Stimulated activated CD4-positive, alpha-beta T cell treated with anti-CD3 and anti-CD28 coated beads, TNF-alpha, amount 100 ng/mL, for 48 hours (primary cell): ENCODE measurements at regions not wholly inside any gene's neighbourhood (a gene's known extent, or its start where the extent isn't known, plus 50 kb on each side); places are given as distances from the start of the nearest gene placed in this dataset.
A peak's percentile ranks its signal among the peaks of the same experiment; 100 is the strongest.

Source experiments
- DNase-seq, 3 donors: peaks; one replicate each; pipeline ENCODE4 v3.0.0-alpha.2; 2020; ENCODE audit warnings: low read depth in 3 of 3

DNA sequence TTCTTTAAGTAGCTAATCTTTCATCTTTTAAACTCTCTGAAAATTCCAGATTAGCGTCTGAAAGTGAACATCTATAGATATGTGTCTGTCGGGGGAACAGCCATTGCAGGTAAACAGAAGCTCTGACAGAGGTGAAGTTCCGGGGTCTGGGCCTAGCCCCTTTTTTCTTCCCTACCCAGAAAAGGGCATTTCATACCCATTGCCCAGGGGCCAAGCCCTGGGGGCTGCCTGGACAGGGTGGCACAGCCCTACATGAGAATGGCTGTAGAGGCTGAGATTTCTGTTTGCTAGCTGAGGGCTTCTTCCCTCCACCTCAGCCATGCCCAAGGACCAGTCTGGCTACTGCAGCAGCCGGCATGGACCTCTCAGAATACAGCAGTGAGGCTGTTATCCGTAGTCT lies 327.0 kb upstream of the PLET1 start:
- DNase-seq = no peak

DNA sequence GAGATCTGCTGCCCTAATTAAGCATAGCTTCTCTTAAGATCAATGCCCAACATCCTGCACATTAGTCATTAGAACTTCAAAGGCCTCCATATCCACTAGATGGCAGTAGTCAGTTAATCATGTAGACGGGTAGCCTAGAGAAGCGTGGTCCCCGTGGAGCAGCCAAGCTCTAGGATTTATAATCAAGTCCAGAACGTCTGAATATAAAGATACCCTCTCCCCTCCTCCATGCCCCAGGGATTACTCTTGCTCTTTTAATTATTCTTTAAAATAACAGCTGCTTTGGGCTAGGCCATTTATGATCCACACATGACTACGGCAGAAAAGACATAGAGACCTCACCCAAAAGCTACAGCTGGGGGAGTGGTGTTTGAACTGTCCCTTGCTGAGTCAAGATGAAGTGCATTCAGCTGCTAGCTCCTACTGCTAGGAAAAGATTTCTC lies 327.6 kb upstream of the PLET1 start:
- DNase-seq = peak; percentile 13 to 36 (median 20)

DNA sequence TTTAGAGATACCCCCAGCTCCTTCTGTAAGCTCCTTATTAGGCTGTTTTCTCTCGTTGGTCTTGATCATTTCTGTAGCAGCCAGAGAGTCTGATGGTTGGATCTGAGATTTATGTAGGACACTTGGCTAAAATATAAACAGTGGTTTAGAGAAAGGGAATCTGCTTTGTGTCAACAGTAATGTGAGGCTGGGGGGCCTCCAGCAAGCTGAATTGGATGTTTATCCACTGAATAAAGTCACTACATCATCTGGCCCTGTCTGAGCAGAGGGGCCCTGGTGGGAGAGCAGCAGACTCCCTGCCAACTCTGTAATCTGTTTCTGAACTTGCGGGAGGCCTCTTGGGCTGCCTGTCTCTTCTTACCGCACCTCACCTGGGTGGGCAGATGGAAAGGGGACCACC lies 328.5 kb upstream of the PLET1 start:
- DNase-seq = no peak

DNA sequence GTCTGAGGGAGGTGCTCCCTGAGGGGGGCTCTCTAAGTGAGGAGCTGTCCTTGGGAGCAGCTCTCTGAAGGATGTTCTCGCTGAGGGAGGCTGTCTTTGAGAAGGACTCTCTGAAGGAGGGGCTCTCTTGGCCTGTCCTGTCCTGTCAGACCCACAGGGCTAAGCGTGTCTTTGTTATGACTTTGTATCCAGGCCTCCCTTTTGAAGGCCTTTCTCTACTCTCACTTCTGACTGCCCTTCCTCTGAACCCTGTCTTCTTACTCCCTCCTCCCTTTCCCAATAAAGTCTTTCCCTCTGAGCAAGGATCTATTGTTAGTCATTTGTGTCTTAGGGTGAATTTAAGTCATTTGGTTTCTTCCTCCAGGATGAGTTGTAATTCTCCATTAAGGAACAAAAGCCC lies 330.1 kb upstream of the PLET1 start:
- DNase-seq = no peak

DNA sequence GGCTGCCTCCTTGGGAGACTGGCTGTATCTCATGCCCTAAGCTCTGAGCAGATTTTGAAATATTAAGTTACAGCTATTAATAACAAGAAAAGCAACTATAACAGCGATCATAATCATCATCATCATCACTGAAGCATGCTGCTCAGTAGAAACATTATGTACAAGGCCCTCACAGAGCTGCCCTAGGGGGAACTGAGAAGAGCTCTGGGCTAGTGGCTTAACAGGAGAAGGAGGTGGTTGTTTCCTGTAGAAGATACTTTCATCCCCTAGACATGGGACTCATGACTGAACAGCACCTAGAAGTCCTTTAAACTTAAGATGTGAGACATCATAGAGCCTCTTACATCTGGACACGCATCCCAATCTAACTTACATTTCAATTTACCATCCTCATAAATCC lies 332.8 kb upstream of the PLET1 start:
- DNase-seq = no peak

DNA sequence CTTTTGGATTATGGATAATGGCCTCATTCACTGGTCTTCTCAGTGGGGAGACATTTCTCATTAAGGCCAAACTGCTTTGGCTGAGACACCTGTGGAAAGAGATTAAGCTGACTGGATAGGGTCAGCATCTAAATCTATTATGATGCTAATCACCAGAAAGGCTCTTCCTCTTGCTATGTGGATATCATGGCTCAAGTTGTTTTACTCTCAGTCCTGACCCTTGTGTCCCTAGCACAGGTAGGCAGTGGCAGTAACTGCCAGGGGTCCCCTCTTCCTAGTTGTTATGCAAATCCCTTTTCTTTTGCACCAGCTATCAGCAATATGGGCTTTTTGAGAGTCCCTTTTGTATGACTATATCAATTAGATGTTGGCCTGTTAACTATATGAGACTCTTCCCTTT lies 335.7 kb upstream of the PLET1 start:
- DNase-seq = no peak

DNA sequence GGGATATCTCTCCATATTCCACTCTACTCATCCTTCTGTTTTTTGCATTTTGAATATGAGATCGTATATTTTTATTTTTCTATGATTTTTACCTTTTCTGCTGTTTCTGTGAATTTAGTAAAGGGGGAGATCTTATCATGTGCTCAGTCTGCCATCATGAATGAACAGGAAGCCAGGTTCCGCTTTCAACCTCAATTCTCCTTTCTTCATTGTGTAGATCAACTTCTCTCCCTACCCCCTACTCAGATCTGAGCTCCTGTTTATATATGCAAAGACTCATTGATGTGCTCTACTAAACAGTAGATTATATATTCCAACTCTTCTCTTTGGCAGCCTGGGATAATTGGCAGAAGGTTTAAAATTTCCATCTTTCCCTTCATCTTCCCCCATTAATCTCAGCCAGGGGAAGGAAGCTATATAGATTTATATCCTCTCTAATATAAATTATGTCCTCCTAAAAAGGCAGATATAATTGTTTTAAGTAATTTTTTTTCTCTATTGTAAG lies 336.7 kb upstream of the PLET1 start:
- DNase-seq = no peak

DNA sequence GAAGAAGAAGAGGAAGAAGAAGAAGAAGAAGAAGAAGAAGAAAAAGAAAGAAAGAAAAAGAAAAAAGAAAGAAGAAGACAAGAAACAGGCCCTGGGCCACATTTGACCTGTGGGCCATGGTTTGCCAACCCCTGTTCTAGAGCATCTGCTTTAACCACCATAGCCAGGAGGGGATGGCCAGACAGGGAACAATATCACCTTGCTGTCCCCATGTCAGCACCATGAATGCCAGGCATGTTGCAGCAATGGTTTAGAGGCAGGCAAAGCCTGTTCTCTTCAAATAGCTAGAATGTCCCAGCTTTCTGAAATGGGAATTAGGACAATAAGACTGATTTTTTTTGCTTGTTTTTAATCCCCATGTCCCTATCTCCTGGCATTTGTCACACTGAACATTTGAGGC lies 338.6 kb upstream of the PLET1 start:
- no peak for DNase-seq

DNA sequence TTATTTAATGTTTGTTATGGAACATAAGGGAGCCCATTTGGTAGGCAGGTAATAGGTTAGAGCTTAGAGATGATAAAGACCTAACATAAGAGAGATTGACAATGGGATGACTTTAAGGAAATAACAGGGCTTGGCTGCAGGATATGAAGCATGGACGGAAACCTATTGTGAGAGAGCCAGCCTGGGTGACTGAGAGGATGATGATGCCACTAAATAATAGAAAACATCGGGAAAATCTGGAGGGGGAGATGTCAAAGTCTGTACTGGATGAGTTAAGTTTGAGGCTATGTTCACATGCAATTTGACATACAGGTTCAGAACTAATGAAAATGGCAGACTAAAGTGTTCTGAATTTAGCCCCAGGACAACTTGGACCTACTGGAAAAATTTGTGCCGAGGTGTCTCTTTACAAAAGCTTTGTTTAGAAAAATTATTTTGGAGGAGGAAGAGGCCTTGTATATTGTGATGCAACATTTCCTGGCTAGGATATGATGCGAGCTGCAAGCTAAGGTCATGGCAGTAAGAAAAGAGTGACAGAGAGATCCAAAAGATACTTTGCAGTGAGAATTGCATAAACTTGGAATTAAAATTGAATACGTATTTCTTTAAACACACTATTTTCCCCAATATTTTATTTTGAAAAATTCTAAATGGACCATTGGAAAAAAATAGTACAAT lies 339.3 kb upstream of the PLET1 start:
- DNase-seq = no peak

DNA sequence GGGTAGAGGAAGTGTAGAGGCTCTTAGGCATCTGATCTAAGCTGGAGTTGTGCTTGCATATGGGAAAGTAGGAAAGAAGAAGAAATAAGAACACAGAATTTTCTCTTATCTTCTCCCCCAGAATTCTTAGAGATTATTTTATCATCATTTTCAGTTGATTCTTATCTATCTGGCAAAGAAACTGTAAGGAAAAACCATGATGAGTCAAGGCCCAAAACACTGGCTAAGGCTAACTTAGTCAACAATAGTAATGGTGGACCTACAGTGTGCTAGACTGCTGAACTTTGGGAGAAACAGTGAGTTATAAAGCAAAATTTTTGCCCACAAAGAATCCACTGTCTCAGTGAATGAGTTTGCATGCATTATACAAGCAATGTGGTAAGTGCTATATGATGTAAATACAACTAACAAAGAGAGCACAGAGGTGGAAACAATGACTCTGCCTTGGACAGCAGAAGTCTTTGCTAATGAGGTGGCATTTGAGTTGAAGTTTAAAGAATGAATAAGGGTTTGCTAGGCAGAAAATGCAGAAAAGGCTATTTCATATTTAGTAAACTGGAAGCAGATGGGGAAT lies 344.5 kb upstream of the PLET1 start:
- no peak for DNase-seq

DNA sequence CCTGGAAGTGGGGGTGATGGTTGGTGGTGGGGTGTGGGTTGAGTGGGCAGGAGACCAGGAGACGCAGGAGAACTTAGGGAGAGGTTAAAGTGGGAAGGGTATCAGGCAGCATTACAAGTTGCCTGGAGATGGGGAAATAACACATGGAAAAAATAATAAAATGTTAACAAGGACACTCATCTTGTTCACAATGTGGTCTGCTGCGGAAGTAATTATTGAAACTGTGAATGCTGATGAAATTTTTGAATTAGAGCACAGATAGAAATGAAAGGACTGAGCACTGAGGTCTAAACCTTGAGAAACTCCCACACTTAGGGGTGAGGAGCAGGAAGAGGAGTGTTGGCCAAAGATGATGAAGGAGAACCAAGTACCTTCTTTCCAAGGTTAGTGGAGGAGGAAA lies 346.0 kb upstream of the PLET1 start:
- no peak for DNase-seq

DNA sequence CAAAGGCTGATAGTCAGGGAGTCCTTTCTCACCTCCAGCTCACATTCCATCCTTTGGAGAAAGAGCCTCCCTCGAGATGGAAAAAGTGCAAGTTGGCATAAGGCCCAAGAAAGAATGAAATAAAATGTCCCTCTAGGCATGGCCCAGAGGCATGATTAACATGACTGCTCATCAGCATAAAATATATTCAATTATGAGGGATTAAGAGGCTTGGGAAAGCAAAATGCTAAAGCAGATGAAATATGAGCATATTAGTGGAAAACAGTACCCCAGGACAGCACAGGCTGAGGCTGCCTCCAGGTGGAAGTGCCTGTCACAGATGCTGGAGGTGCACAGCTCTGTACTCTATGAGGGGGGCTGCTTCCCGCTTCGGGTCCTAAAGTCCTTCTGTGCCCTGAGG lies 347.8 kb upstream of the PLET1 start:
- DNase-seq = no peak

DNA sequence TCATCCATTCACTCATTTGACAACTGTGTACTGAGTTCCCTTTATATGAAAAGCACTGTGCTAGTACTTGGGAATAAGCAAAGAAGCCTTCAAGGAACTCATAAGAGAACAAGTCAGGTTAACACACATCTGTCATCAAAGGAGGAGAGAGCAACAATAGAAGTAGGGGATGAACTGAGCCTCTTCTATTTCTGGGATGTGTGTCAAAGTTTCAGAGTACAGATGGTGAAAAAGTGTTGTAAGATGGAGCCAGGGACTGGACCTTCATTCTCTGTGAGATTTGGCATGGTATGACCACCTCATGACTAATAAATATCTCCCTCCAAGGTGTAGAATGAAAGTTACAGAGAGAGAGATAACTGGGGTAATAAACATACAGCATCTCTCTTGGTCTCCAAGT lies 349.8 kb upstream of the PLET1 start:
- no peak for DNase-seq

DNA sequence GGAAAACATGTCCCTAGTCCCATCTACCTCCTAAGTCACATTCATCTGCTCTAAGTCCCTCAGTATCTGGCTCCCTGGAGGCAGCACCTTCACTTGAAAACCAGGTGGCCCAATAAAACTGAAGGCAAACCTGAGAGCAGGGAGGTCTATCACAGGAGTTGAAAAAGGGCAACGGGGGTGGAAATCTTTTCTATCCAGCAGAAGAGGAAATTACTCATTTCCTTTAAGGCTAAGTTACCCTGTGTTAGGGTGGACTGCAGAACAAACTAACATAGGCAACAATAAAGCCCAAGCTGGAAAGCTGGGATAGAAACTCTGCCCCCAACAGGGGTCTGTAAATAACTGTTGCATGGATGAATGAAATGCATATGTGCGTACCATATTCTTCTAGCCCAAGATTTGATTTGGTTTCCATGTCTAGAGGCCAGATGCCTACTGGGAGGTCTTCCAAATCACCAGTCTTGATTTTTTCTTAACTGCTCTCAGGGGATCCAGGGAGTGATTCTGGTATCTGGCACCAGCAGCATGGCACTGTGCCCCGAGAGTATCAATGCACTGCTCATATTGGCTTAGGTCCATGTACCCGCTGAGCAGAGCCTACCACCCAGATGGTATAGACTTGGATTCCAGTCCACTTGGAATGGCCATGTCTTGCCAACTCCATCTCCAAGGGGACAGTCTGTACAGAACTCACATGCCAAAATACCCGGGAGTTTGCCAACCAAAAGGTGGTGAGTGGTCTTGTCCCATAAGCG lies 350.0 kb upstream of the NCAM1 start:
- DNase-seq = no peak

DNA sequence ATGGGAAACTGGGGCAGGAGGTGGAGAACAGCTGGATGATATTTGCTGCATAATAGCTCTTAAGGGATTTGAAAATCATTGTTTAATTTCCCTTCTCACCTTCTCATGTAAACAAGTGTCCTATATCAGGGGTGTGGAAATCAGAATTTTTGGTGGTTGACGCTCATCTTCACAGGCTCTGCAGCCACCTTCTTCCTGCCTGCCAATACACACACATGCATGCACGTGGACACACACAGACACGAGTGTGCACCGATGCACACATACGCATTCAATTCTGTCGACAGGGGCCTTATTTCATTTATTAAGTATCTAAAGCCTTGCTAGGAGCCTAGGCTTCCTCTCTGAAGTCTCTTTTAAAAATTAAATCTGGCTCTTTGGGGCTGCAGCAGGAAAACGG lies 349.4 kb upstream of the NCAM1 start:
- no peak for DNase-seq

DNA sequence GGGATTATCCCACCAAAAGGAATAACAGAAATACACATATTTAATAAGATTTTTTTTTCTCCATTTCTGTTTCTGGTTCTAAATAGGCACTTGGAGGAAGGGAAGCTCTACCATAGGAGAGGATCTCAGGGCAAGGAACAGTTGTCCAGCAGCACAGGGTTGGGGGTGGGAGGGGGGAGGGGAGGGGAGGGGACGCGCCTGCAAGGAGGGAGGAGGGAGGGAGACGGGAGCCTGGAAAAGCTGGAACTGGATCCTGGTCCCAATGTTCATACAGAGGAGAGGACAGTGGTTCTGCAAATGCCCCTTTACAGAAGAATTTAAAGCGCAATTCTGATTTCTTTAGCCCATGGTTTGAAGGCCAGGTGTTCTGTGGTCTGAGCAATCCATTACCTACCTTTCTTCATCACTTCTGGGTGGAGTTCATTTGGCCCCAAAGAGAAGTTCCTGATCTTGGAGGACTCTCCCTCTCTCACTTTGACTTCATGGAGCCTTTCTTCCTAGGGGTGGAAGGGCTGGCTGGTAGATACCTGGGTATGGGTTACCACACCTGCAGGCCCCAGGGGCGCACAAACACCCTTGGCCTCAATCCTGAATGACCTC lies 348.9 kb upstream of the NCAM1 start:
- DNase-seq = no peak

DNA sequence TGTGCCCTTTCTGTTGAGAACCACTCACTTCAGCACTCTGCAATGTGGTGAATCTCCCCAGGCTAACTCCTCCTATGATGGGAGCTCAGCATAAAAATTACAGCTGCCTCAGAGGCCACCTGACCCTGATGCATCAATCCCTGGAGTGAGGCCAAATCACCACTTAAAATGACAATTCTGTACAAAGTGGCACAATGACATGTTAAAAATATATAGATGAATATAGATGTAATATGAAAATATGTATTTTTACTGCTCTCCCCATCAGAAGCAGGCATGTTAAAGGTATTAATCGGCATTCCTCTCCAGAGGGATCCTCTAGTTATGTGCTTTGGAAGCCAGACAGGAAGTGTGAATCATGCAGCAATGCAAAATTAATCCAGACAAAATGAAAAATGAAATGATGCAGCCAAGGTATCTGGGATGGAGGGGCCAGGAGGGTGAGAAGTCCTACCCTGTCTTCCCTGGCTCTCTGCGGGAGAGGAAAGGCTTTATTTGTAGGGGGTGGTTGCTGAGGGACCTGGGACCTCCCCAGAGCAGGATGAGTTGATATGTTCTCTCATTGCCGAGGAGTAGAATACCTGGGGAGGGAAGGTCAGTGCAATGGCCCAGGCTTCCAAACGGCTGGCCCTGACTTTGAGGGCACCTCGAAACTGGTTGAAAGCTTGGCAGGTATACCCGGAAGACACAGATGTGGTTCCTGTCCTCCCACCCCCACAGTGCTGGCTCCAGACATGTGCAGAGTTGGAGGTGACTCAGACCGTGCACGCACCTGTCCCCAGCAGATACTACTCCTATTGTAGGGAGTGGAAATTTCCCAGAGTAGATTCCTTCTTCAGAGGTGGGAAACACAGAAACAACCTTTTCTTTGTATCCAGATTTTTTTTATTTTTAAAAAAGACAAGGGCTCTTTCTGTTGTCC lies 347.9 kb upstream of the NCAM1 start:
- no peak for DNase-seq

DNA sequence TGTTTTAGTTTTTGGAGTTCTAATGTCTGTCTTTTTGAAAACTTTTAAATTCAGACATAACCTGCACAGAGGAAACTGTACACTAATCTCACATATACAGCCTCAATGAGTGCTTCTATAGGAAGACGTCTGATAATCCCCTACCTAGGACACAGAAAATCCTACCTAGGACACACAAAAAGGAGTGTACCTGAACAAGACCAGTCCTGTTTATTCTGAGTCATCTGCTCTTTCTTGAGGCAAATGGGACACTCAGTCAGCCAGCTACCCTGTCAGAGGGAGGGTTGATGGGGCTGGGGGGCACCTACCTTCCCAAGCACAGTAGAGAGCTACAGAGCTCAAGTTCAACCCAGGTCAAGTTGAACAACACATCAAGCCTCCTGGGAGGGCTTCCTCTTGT lies 346.6 kb upstream of the NCAM1 start:
- DNase-seq = no peak

DNA sequence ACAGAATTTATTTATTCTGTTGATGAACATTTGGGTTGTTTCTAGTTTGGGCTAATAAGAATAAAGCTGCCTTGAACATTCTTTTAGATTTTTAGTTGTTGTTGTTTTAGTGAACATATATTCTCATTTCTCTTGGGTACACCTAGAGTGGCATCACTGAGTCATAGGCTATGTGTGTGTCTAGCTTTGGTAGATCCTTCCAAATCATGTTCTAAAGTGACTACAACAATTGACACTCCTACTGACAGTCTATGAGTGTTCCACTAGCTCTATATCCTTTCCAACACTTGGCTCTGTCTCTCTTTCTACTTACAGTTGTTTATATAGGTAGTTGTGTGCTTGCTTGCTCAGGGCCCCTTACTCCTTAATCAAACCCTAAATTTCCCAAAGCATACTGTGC lies 346.0 kb upstream of the NCAM1 start:
- DNase-seq = no peak

DNA sequence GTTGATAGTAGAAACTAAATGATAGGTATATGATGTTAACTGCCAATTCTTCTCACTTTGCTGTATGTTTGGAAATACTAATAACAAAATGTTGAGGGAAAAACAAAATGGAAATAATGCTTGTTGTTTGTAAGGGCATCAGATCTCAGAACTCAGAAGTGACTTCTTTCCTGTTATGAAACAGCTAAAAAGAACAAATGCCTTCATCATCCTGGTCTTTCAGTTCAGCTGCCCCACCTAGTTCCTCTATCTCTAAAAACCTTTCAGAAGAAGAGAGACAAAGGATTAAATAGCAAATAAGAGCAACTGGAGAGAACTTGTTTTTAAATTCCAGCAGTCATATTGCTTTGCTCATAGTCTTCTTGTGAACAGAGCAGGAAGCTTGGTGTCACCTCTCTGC lies 345.3 kb upstream of the NCAM1 start:
- DNase-seq = no peak

DNA sequence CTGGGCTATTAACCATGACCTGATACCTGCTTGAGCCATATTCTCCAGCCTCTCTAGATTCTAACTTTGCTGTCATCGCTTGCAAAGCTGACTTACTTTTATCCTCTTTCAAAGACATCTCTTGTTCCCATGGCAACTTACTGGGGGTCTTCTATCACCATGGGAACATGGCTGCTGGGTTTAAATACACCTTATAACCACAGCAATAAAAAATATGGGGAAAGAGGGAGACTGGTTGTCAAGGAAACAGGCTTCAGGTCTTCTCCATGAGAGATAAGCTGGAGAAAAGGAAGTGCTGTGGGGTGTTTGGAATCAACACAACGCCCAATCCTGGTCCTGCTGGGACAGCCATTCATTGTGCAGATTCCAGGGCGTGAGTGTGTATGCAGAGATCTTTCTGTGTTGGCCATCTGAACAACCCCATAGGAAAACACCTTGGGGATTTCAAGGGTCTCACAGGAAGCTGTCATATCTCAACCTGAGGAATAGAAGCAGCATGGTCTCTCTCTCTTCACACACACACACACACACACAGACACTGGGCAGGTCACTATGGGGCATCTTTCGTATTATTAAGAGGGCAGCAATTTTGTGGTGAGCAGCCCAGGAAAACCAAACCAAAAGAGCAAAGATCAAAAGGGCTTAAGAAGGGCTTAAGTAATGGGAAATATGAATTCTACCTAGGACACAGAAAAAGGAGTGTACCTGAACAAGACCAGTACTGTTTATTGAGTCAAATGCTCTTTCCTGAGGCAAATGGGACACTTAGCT lies 344.7 kb upstream of the NCAM1 start:
- DNase-seq = no peak
